Loucy (cell line): ENCODE measurements at regions not wholly inside any gene's neighbourhood (a gene's known extent, or its start where the extent isn't known, plus 50 kb on each side); places are given as distances from the start of the nearest gene placed in this dataset.
"Not testable (repeated sequence)": the region's sequence is repeated elsewhere in the genome, so short reads cannot be mapped to it uniquely, and the experiment has no call there.

ENCODE experiments used
- CTCF ChIP-seq: fragments of 200-600 bp; sonication (generic); conservative IDR thresholded peaks from 2 replicates; pipeline ENCODE4 v1.5.1; 2014; ENCODE audit warnings: mild to moderate bottlenecking, antibody characterized with exemption, low read length
- EZH2phosphoT487 ChIP-seq: fragments of 200-600 bp; IDR thresholded peaks from 2 replicates; pipeline ENCODE4 v1.6.1; 2018; ENCODE audit warnings: antibody characterized with exemption, mild to moderate bottlenecking, moderate library complexity, borderline replicate concordance

- TF ChIP-seq CTCF, EZH2phosphoT487: not testable (repeated sequence)
These were observed 352.1 kb upstream of the PLGLB2 start for GRCh38 chr2:87395784-87396183.
